ENCODE measurements at regions not wholly inside any gene's neighbourhood (a gene's known extent, or its start where the extent isn't known, plus 50 kb on each side); places are given as distances from the start of the nearest gene placed in this dataset.

GRCh38 chr11:115887727-115888126 is 383.5 kb upstream of the CADM1 start:
- TF ChIP-seq CTCF (conservative IDR thresholded peaks at IDR 0.05 in 1 of 2, IDR thresholded peaks at IDR 0.05 in 1 of 2; ENCODE audit: extremely low read depth in 1 of 2, insufficient read depth in 1 of 2, low read depth in 1 of 2, low read length in 2 of 2) (no peak), EZH2 (IDR thresholded peaks at IDR 0.05; ENCODE audit: borderline replicate concordance, low read length) (no peak)

Measured in mammary epithelial cell (primary cell).